LHCN-M2 (cell line): ENCODE measurements at regions not wholly inside any gene's neighbourhood (a gene's known extent, or its start where the extent isn't known, plus 50 kb on each side); places are given as distances from the start of the nearest gene placed in this dataset.

Experiments used
- DNase-seq: peaks from one replicate; pipeline ENCODE4 v3.0.0-alpha.2; 2012; ENCODE audit warnings: low read depth

GRCh38 chr2:175465101-175465500 lies 283.6 kb upstream of the ATP5MC3 start:
- no peak for DNase-seq

- DNase-seq: no peak
Measured at GRCh38 chr2:175464311-175464670, 282.8 kb upstream of the ATP5MC3 start.

GRCh38 chr2:175463589-175464310 lies 282.2 kb upstream of the ATP5MC3 start:
- DNase-seq: no peak

- DNase-seq: no peak
Measured at GRCh38 chr2:175463169-175463568, 281.7 kb upstream of the ATP5MC3 start.

GRCh38 chr2:175462246-175462645 lies 280.7 kb upstream of the ATP5MC3 start:
- no peak for DNase-seq

- DNase-seq: no peak
Measured at GRCh38 chr2:175461839-175462238, 280.3 kb upstream of the ATP5MC3 start.

GRCh38 chr2:175457895-175458448 lies 276.5 kb upstream of the ATP5MC3 start:
- DNase-seq: no peak

GRCh38 chr2:175454953-175455389 lies 273.5 kb upstream of the ATP5MC3 start:
- no peak for DNase-seq

- no peak for DNase-seq
Measured at GRCh38 chr2:175450029-175450760, 268.7 kb upstream of the ATP5MC3 start.

GRCh38 chr2:175449616-175450015 lies 268.1 kb upstream of the ATP5MC3 start:
- DNase-seq: no peak

GRCh38 chr2:175446201-175446600 lies 264.7 kb upstream of the ATP5MC3 start:
- DNase-seq: no peak

GRCh38 chr2:175445281-175445680 lies 263.8 kb upstream of the ATP5MC3 start:
- no peak for DNase-seq

- DNase-seq: no peak
Measured at GRCh38 chr2:175442441-175442840, 260.9 kb upstream of the ATP5MC3 start.

GRCh38 chr2:175441181-175441761 lies 259.8 kb upstream of the ATP5MC3 start:
- DNase-seq: no peak

- DNase-seq: no peak
Measured at GRCh38 chr2:175439416-175439815, 257.9 kb upstream of the ATP5MC3 start.

- no peak for DNase-seq
Measured at GRCh38 chr2:175437167-175437566, 255.7 kb upstream of the ATP5MC3 start.

- no peak for DNase-seq
Measured at GRCh38 chr2:175436076-175436475, 254.6 kb upstream of the ATP5MC3 start.

- DNase-seq: no peak
Measured at GRCh38 chr2:175435012-175435411, 253.5 kb upstream of the ATP5MC3 start.

- DNase-seq: no peak
Measured at GRCh38 chr2:175432793-175433192, 251.3 kb upstream of the ATP5MC3 start.

GRCh38 chr2:175432021-175432420 lies 250.5 kb upstream of the ATP5MC3 start:
- no peak for DNase-seq

- DNase-seq: no peak
Measured at GRCh38 chr2:175431101-175431946, 249.8 kb upstream of the ATP5MC3 start.

GRCh38 chr2:175430236-175430635 lies 248.7 kb upstream of the ATP5MC3 start:
- no peak for DNase-seq
